Right lobe of liver (tissue), 6 donors: ENCODE measurements at regions not wholly inside any gene's neighbourhood (a gene's known extent, or its start where the extent isn't known, plus 50 kb on each side); places are given as distances from the start of the nearest gene placed in this dataset.

ENCODE experiments used
- ATAC-seq, 4 donors: fragments of 200-7000 bp; cut with Tn5 transposase; one replicate each; pipeline ENCODE4 v1.9.1; 2020; ENCODE audit warnings: mild to moderate bottlenecking in 4 of 4, moderate library complexity in 4 of 4
- DNase-seq, 3 donors: peaks; one replicate each; pipeline ENCODE4 v3.0.0-alpha.2; 2020
- H3K27ac ChIP-seq, 3 donors: fragments of 200-600 bp; one replicate each; pipeline ENCODE4 v1.8.0; 2022
- H3K27me3 ChIP-seq, 2 donors: fragments of 200-600 bp; one replicate each; pipeline ENCODE4 v1.8.0; 2022
- H3K36me3 ChIP-seq, 4 donors: fragments of 200-600 bp; sonication (generic) in 1 of 4; one replicate each; pipeline versions ENCODE4 v1.5.1 to v1.8.0; 2017 to 2022; ENCODE audit warnings: control low read depth in 1 of 4
- H3K4me1 ChIP-seq, 4 donors: fragments of 200-600 bp; sonication (generic) in 1 of 4; one replicate each; pipeline versions ENCODE4 v1.5.1 to v1.8.0; 2017 to 2022; ENCODE audit warnings: control low read depth in 1 of 4
- H3K4me3 ChIP-seq, 3 donors: fragments of 200-600 bp; one replicate each; pipeline ENCODE4 v1.8.0; 2022
- H3K9me3 ChIP-seq, 4 donors: fragments of 200-600 bp; sonication (generic) in 1 of 4; one replicate each; pipeline versions ENCODE4 v1.5.1 to v1.8.0; 2017 to 2022; ENCODE audit warnings: control low read depth in 1 of 4
- POLR2A ChIP-seq: fragments of 450-650 bp; IDR thresholded peaks from one replicate; pipeline ENCODE4 v1.6.1; 2017; ENCODE audit warnings: antibody characterized with exemption, mild to moderate bottlenecking
- WGBS: methylation state at CpG from one replicate; pipeline ENCODE4 v1.1.6; 2018; ENCODE audit warnings: low coverage, low lambda C conversion rate; ENCODE audit not compliant: insufficient coverage; ENCODE audit errors: missing lambda C conversion rate; 5-methylcytosine and 5-hydroxymethylcytosine counted together
- intact Hi-C, 2 donors: fragments of 100-400 bp; cut with DNase I; formaldehyde crosslinking; loops; one replicate each; pipeline versions ENCODE4 v1.11.2 to v1.14.1; 2022
- TF ChIP-seq, protein P1 (sequence below), 4 donors: fragments of 200-600 bp in 3 of 4; fragments of 450-650 bp in 1 of 4; IDR thresholded peaks; one replicate each; pipeline versions ENCODE4 v1.5.1 to v1.8.0; 2016 to 2022; ENCODE audit warnings: antibody characterized with exemption in 4 of 4, mild to moderate bottlenecking in 2 of 4
- donor health status: DM: no; HTN: yes; CAD: no.
- donor health status: DM: no; HTN: no; CAD: no.
- donor health status: DM: no; HTN: no; CAD: no.
- donor health status: DM: no; HTN: yes; CAD: no.
- donor health status: DM: no; HTN: yes; CAD: no.

DNA sequence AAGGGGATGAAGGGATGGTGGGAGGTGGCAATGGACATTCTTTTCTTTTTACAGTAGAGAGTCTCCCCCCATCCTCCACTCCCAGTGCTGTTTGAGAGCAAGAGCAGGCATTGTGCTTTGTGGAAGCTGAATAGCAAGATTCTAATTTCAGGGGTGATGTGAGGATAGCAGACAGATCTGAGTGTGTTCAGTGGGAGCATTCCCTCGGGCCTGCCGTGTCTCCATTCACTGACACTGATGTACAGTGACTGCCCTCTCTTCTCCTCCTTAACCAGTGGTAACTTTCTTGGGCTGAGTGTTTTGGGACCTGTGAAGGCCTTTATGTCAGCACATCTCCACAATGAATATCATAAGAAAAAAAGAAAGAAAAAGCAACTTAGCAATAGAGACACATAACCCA is 396.6 kb upstream of the RPS6KA3 start:
- TF ChIP-seq, protein P1, sequence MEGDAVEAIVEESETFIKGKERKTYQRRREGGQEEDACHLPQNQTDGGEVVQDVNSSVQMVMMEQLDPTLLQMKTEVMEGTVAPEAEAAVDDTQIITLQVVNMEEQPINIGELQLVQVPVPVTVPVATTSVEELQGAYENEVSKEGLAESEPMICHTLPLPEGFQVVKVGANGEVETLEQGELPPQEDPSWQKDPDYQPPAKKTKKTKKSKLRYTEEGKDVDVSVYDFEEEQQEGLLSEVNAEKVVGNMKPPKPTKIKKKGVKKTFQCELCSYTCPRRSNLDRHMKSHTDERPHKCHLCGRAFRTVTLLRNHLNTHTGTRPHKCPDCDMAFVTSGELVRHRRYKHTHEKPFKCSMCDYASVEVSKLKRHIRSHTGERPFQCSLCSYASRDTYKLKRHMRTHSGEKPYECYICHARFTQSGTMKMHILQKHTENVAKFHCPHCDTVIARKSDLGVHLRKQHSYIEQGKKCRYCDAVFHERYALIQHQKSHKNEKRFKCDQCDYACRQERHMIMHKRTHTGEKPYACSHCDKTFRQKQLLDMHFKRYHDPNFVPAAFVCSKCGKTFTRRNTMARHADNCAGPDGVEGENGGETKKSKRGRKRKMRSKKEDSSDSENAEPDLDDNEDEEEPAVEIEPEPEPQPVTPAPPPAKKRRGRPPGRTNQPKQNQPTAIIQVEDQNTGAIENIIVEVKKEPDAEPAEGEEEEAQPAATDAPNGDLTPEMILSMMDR (IDR thresholded peaks at IDR 0.05), result no peak
- no peak for TF ChIP-seq POLR2A
- H3K4me3 ChIP-seq, result no peak overlapping the region
- WGBS, result 59% methylated on average over 2 of the region's 2 CpGs
- no peak for DNase-seq
- no peaks in the 10 kb centered on the region for H3K36me3 ChIP-seq
- H3K4me1 ChIP-seq, result no peaks in the 10 kb centered on the region
- no peak for ATAC-seq
- H3K27ac ChIP-seq, result no peak overlapping the region
- H3K9me3 ChIP-seq, result no peaks in the 10 kb centered on the region
- intact Hi-C loops, result no loop called here
- no peaks in the 10 kb centered on the region for H3K27me3 ChIP-seq

GRCh38 chrX:20656721-20657120 is 390.0 kb upstream of the RPS6KA3 start:
- H3K27ac ChIP-seq, result no peak overlapping the region
- H3K9me3 ChIP-seq, result no peaks in the 10 kb centered on the region
- WGBS, result 42% methylated on average over 1 of the region's 1 CpG
- DNase-seq, result no peak
- no peak for TF ChIP-seq POLR2A
- TF ChIP-seq, protein P1 (IDR thresholded peaks at IDR 0.05), result no peak
- no peak overlapping the region for H3K4me3 ChIP-seq
- intact Hi-C loops, result no loop called here
- no peak for ATAC-seq
- no peaks in the 10 kb centered on the region for H3K36me3 ChIP-seq
- no peaks in the 10 kb centered on the region for H3K4me1 ChIP-seq
- no peaks in the 10 kb centered on the region for H3K27me3 ChIP-seq

- ATAC-seq (no peak), DNase-seq (no peak)
- H3K4me1 ChIP-seq, result no peaks in the 10 kb centered on the region
- no peak overlapping the region for H3K4me3 ChIP-seq
- H3K27me3 ChIP-seq, result no peaks in the 10 kb centered on the region
- intact Hi-C loops, result no loop called here
- WGBS, result 73% methylated on average over 1 of the region's 1 CpG
- H3K9me3 ChIP-seq, result no peaks in the 10 kb centered on the region
- TF ChIP-seq, protein P1 (IDR thresholded peaks at IDR 0.05), result no peak
- no peak for TF ChIP-seq POLR2A
- H3K27ac ChIP-seq, result no peak overlapping the region
- H3K36me3 ChIP-seq, result no peaks in the 10 kb centered on the region
Measured at GRCh38 chrX:20654596-20655106, 387.9 kb upstream of the RPS6KA3 start.

- Histone ChIP-seq H3K4me1 (no peaks in the 10 kb centered on the region), H3K4me3 (no peak overlapping the region), H3K27me3 (no peaks in the 10 kb centered on the region), H3K36me3 (no peaks in the 10 kb centered on the region), H3K27ac (no peak overlapping the region), H3K9me3 (no peaks in the 10 kb centered on the region)
- DNase-seq (no peak), ATAC-seq (no peak)
- TF ChIP-seq POLR2A, result no peak
- TF ChIP-seq, protein P1 (IDR thresholded peaks at IDR 0.05), result no peak
- intact Hi-C loops, result no loop called here
Measured at GRCh38 chrX:20653070-20653469, 386.4 kb upstream of the RPS6KA3 start.

GRCh38 chrX:20641954-20642353 is 375.2 kb upstream of the RPS6KA3 start:
- WGBS, result 20% methylated on average over 1 of the region's 1 CpG
- no peak for ATAC-seq
- intact Hi-C loops, result no loop called here
- no peaks in the 10 kb centered on the region for H3K9me3 ChIP-seq
- no peak overlapping the region for H3K4me3 ChIP-seq
- H3K36me3 ChIP-seq, result no peaks in the 10 kb centered on the region
- no peak overlapping the region for H3K27ac ChIP-seq
- no peak for DNase-seq
- H3K27me3 ChIP-seq, result no peaks in the 10 kb centered on the region
- H3K4me1 ChIP-seq, result no peaks in the 10 kb centered on the region
- TF ChIP-seq, protein P1 (IDR thresholded peaks at IDR 0.05), result no peak
- no peak for TF ChIP-seq POLR2A
